Large intestine (tissue), 3 donors: ENCODE measurements at regions not wholly inside any gene's neighbourhood (a gene's known extent, or its start where the extent isn't known, plus 50 kb on each side); places are given as distances from the start of the nearest gene placed in this dataset.

Experiments used
- DNase-seq, 2 donors: peaks; one replicate each; pipeline versions ENCODE4 v3.0.0 to v3.0.0-alpha.2; 2013
- H3K27ac ChIP-seq: one replicate; pipeline ENCODE4 v1.5.1; 2013; ENCODE audit warnings: low read length
- H3K27me3 ChIP-seq: 2 replicates; pipeline ENCODE4 v1.6.1; 2013; ENCODE audit warnings: low read length; ENCODE audit not compliant: control insufficient read depth, insufficient read depth
- H3K36me3 ChIP-seq: 2 replicates; pipeline ENCODE4 v1.6.1; 2013; ENCODE audit warnings: low read length; ENCODE audit not compliant: control insufficient read depth, insufficient read depth
- H3K4me1 ChIP-seq: one replicate; pipeline ENCODE4 v1.6.1; 2013; ENCODE audit warnings: low read length; ENCODE audit not compliant: control insufficient read depth, insufficient read depth
- H3K4me3 ChIP-seq: one replicate; pipeline ENCODE4 v1.5.1; 2013; ENCODE audit warnings: low read length
- H3K9me3 ChIP-seq: one replicate; pipeline ENCODE4 v1.6.1; 2013; ENCODE audit warnings: mild to moderate bottlenecking, low read depth, low read length, moderate library complexity; ENCODE audit not compliant: control insufficient read depth
- WGBS: methylation state at CpG from one replicate; pipeline ENCODE4 v1.1.5; 2013; ENCODE audit warnings: low lambda C conversion rate; ENCODE audit not compliant: insufficient coverage; 5-methylcytosine and 5-hydroxymethylcytosine counted together

GRCh38 chr14:103246070-103246469 lies 88.0 kb upstream of the EIF5 start:
- WGBS = no CpG with 5 or more reads among the region's 2 CpGs
- peak in 1 of 2 donors; percentile 35 for DNase-seq
- Histone ChIP-seq H3K27ac (no peak overlapping the region), H3K27me3 (peaks cover under 1% of the 10 kb centered on the region), H3K36me3 (no peaks in the 10 kb centered on the region), H3K9me3 (no peaks in the 10 kb centered on the region), H3K4me1 (peaks cover 9% of the 10 kb centered on the region), H3K4me3 (no peak overlapping the region)

- Histone ChIP-seq H3K9me3 (peaks cover 3% of the 10 kb centered on the region), H3K27ac (no peak overlapping the region), H3K4me3 (no peak overlapping the region), H3K27me3 (no peaks in the 10 kb centered on the region), H3K36me3 (no peaks in the 10 kb centered on the region), H3K4me1 (peaks cover 9% of the 10 kb centered on the region)
- no CpG with 5 or more reads among the region's 7 CpGs for WGBS
- no peak for DNase-seq
Measured at GRCh38 chr14:103247169-103247606, 86.8 kb upstream of the EIF5 start.

- DNase-seq = no peak
- H3K4me1 ChIP-seq = peaks cover 14% of the 10 kb centered on the region
- no peak overlapping the region for H3K27ac ChIP-seq
- H3K27me3 ChIP-seq = no peaks in the 10 kb centered on the region
- WGBS = 90% methylated on average over 2 of the region's 6 CpGs
- no peaks in the 10 kb centered on the region for H3K36me3 ChIP-seq
- peaks cover 3% of the 10 kb centered on the region for H3K9me3 ChIP-seq
- H3K4me3 ChIP-seq = no peak overlapping the region
Measured at GRCh38 chr14:103250181-103250580, 83.9 kb upstream of the EIF5 start.

GRCh38 chr14:103250874-103251273 lies 83.2 kb upstream of the EIF5 start:
- no peaks in the 10 kb centered on the region for H3K36me3 ChIP-seq
- H3K9me3 ChIP-seq = peaks cover 3% of the 10 kb centered on the region
- H3K4me1 ChIP-seq = peaks cover 10% of the 10 kb centered on the region
- no CpG with 5 or more reads among the region's 3 CpGs for WGBS
- peak in 1 of 2 donors; percentile 39 for DNase-seq
- H3K27me3 ChIP-seq = no peaks in the 10 kb centered on the region
- H3K4me3 ChIP-seq = no peak overlapping the region
- no peak overlapping the region for H3K27ac ChIP-seq

- Histone ChIP-seq H3K27ac (no peak overlapping the region), H3K4me3 (no peak overlapping the region), H3K9me3 (peaks cover 10% of the 10 kb centered on the region), H3K36me3 (no peaks in the 10 kb centered on the region), H3K4me1 (peaks cover 10% of the 10 kb centered on the region), H3K27me3 (no peaks in the 10 kb centered on the region)
- no peak for DNase-seq
- WGBS = no CpG with 5 or more reads among the region's 4 CpGs
Measured at GRCh38 chr14:103255555-103255954, 78.5 kb upstream of the EIF5 start.

GRCh38 chr14:103256406-103256805 lies 77.6 kb upstream of the EIF5 start:
- 80% methylated on average over 1 of the region's 10 CpGs for WGBS
- no peak for DNase-seq
- H3K27me3 ChIP-seq = no peaks in the 10 kb centered on the region
- no peak overlapping the region for H3K4me3 ChIP-seq
- no peaks in the 10 kb centered on the region for H3K36me3 ChIP-seq
- peaks cover 10% of the 10 kb centered on the region for H3K9me3 ChIP-seq
- H3K4me1 ChIP-seq = peaks cover 10% of the 10 kb centered on the region
- H3K27ac ChIP-seq = no peak overlapping the region

- no peak overlapping the region for H3K27ac ChIP-seq
- no CpG with 5 or more reads among the region's 4 CpGs for WGBS
Measured at GRCh38 chr14:103257211-103257962, 76.7 kb upstream of the EIF5 start.

GRCh38 chr14:103258211-103258610 lies 75.8 kb upstream of the EIF5 start:
- H3K4me3 ChIP-seq = no peak overlapping the region
- H3K27me3 ChIP-seq = no peaks in the 10 kb centered on the region
- no peak for DNase-seq
- WGBS = no CpG with 5 or more reads among the region's 12 CpGs
- peaks cover 7% of the 10 kb centered on the region for H3K9me3 ChIP-seq
- no peak overlapping the region for H3K27ac ChIP-seq
- no peaks in the 10 kb centered on the region for H3K36me3 ChIP-seq
- peaks cover 10% of the 10 kb centered on the region for H3K4me1 ChIP-seq

More at GRCh38 chr14:103257211-103257962, 76.7 kb upstream of the EIF5 start:
- H3K4me1 ChIP-seq = peaks cover 10% of the 10 kb centered on the region
- H3K4me3 ChIP-seq = no peak overlapping the region
- no peaks in the 10 kb centered on the region for H3K27me3 ChIP-seq
- peaks cover 7% of the 10 kb centered on the region for H3K9me3 ChIP-seq
- H3K36me3 ChIP-seq = no peaks in the 10 kb centered on the region
- DNase-seq = no peak

GRCh38 chr14:103259184-103259583 lies 74.9 kb upstream of the EIF5 start:
- no peaks in the 10 kb centered on the region for H3K27me3 ChIP-seq
- H3K9me3 ChIP-seq = peaks cover 7% of the 10 kb centered on the region
- no peak for DNase-seq
- no peak overlapping the region for H3K4me3 ChIP-seq
- no peak overlapping the region for H3K27ac ChIP-seq
- H3K36me3 ChIP-seq = no peaks in the 10 kb centered on the region
- WGBS = no CpG with 5 or more reads among the region's 10 CpGs
- H3K4me1 ChIP-seq = peaks cover 5% of the 10 kb centered on the region

- Histone ChIP-seq H3K4me1 (peaks cover 5% of the 10 kb centered on the region), H3K27ac (peak overlapping the region; percentile 9), H3K27me3 (no peaks in the 10 kb centered on the region), H3K36me3 (no peaks in the 10 kb centered on the region), H3K9me3 (peaks cover 7% of the 10 kb centered on the region), H3K4me3 (peak overlapping the region; percentile 14)
- WGBS = no CpG with 5 or more reads among the region's 19 CpGs
- peak in 1 of 2 donors; percentile 34 for DNase-seq
Measured at GRCh38 chr14:103259801-103260628, 74.0 kb upstream of the EIF5 start.
